IMR-90 (cell line): ENCODE measurements at regions not wholly inside any gene's neighbourhood (a gene's known extent, or its start where the extent isn't known, plus 50 kb on each side); places are given as distances from the start of the nearest gene placed in this dataset.

Experiments used
- ATAC-seq: fragments of 200-7000 bp; cut with Tn5 transposase; 2 replicates; pipeline ENCODE4 v1.9.1; 2020; ENCODE audit warnings: low read depth, mild to moderate bottlenecking, moderate library complexity
- BruUV-seq: library from RNA; stranded (reverse); fragments of 400-500 nt; replicated peaks from 2 replicates; lab custom pipeline; 2021; lab: Mats Ljungman, UMichigan
- CTCF ChIA-PET: fragments of 300-600 bp; formaldehyde crosslinking; extraction: SDS; loops from one replicate; lab custom pipeline; 2021; ENCODE audit warnings: antibody characterized with exemption; lab: Yijun Ruan, JAX
- POLR2A ChIA-PET: fragments of 300-600 bp; sonication (Branson Sonifier 250); formaldehyde crosslinking; loops from one replicate; lab custom pipeline; 2022; ENCODE audit warnings: antibody characterized with exemption; ENCODE audit not compliant: unreplicated experiment; lab: Charles Lee
- DNase-seq: peaks from one replicate; pipeline ENCODE4 v3.0.0; 2013
- H2AFZ ChIP-seq: replicated peaks from 2 replicates; pipeline ENCODE3; 2013; ENCODE audit warnings: low read length, mild to moderate bottlenecking; ENCODE audit not compliant: poor library complexity
- H2AK5ac ChIP-seq: 2 replicates; pipeline ENCODE4 v1.6.1; 2013; ENCODE audit warnings: low read depth, low read length, inconsistent platforms
- H2AK9ac ChIP-seq: replicated peaks from 2 replicates; pipeline ENCODE3; 2013; ENCODE audit warnings: mild to moderate bottlenecking, low read depth, low read length, moderate library complexity; ENCODE audit not compliant: poor library complexity
- H2BK120ac ChIP-seq: 2 replicates; pipeline ENCODE4 v1.6.1; 2013; ENCODE audit warnings: low read depth, low read length, inconsistent platforms
- H2BK15ac ChIP-seq: 3 replicates; pipeline ENCODE4 v1.6.1; 2013; ENCODE audit warnings: low read depth, low read length, inconsistent platforms
- H2BK20ac ChIP-seq: 2 replicates; pipeline ENCODE4 v1.6.1; 2013; ENCODE audit warnings: low read depth, mild to moderate bottlenecking, inconsistent platforms, low read length, moderate library complexity
- H2BK5ac ChIP-seq: 2 replicates; pipeline ENCODE4 v1.6.1; 2013; ENCODE audit warnings: mild to moderate bottlenecking, low read depth, low read length, inconsistent platforms; ENCODE audit not compliant: poor library complexity, severe bottlenecking
- H3K14ac ChIP-seq: replicated peaks from 2 replicates; pipeline ENCODE4 v1.6.1; 2013; ENCODE audit warnings: low read depth, low read length, inconsistent platforms
- H3K18ac ChIP-seq: 2 replicates; pipeline ENCODE4 v1.6.1; 2013; ENCODE audit warnings: low read depth, low read length, control low read depth
- H3K23ac ChIP-seq: 2 replicates; pipeline ENCODE4 v1.6.1; 2013; ENCODE audit warnings: low read depth, low read length, inconsistent platforms
- H3K27ac ChIP-seq: 2 replicates; pipeline ENCODE4 v1.5.1; 2013; ENCODE audit warnings: mild to moderate bottlenecking, control low read depth, low read length; ENCODE audit not compliant: insufficient read depth
- H3K27me3 ChIP-seq: 2 replicates; pipeline ENCODE4 v1.6.1; 2013; ENCODE audit warnings: low read length; ENCODE audit not compliant: control insufficient read depth, insufficient read depth
- H3K36me3 ChIP-seq: 2 replicates; pipeline ENCODE4 v1.6.1; 2013; ENCODE audit warnings: low read length, mixed read lengths; ENCODE audit not compliant: control insufficient read depth, insufficient read depth
- H3K4ac ChIP-seq: 2 replicates; pipeline ENCODE4 v1.6.1; 2013; ENCODE audit warnings: low read depth, low read length, inconsistent platforms
- H3K4me1 ChIP-seq: 2 replicates; pipeline ENCODE4 v1.6.1; 2013; ENCODE audit warnings: low read length, mixed read lengths; ENCODE audit not compliant: control insufficient read depth, insufficient read depth
- H3K4me2 ChIP-seq: 2 replicates; pipeline ENCODE4 v1.6.1; 2013; ENCODE audit warnings: low read depth, mild to moderate bottlenecking, control low read depth, low read length, moderate library complexity
- H3K4me3 ChIP-seq: 2 replicates; pipeline ENCODE4 v1.5.1; 2013; ENCODE audit warnings: low read depth, mild to moderate bottlenecking, control low read depth, low read length, moderate library complexity; ENCODE audit not compliant: insufficient read depth
- H3K56ac ChIP-seq: 2 replicates; pipeline ENCODE4 v1.6.1; 2013; ENCODE audit warnings: low read length, inconsistent platforms; ENCODE audit not compliant: insufficient read depth; ENCODE audit errors: extremely low read depth
- H3K79me1 ChIP-seq, 2 experiments: 2 replicates each; pipeline ENCODE4 v1.6.1; 2013; ENCODE audit warnings: low read length in 2 of 2, inconsistent platforms in 1 of 2, low read depth in 1 of 2
- H3K9ac ChIP-seq: 2 replicates; pipeline ENCODE4 v1.6.1; 2013; ENCODE audit warnings: low read depth, low read length, control low read depth
- H3K9me1 ChIP-seq: 2 replicates; pipeline ENCODE4 v1.6.1; 2013; ENCODE audit warnings: low read length, inconsistent platforms; ENCODE audit not compliant: insufficient read depth
- H3K9me3 ChIP-seq: 2 replicates; pipeline ENCODE4 v1.6.1; 2013; ENCODE audit warnings: low read length; ENCODE audit not compliant: control insufficient read depth, insufficient read depth
- H4K20me1 ChIP-seq: 2 replicates; pipeline ENCODE4 v1.6.1; 2013; ENCODE audit warnings: low read length, inconsistent platforms; ENCODE audit not compliant: insufficient read depth
- H4K5ac ChIP-seq: 2 replicates; pipeline ENCODE4 v1.6.1; 2013; ENCODE audit warnings: mild to moderate bottlenecking, low read depth, low read length, control low read depth
- H4K8ac ChIP-seq, 2 experiments: 2 replicates each; pipeline ENCODE4 v1.6.1; 2013; ENCODE audit warnings: low read depth in 2 of 2, low read length in 2 of 2, control low read depth in 1 of 2, inconsistent platforms in 1 of 2
- H4K91ac ChIP-seq: 2 replicates; pipeline ENCODE4 v1.6.1; 2013; ENCODE audit warnings: low read depth, low read length, inconsistent platforms; ENCODE audit not compliant: insufficient read depth
- BHLHE40 ChIP-seq: fragments of 150-350 bp; IDR thresholded peaks from 2 replicates; pipeline ENCODE4 v1.6.1; 2016; ENCODE audit warnings: mild to moderate bottlenecking, low read depth, low read length
- FOS ChIP-seq: fragments of 150-350 bp; IDR thresholded peaks from 2 replicates; pipeline ENCODE4 v1.6.1; 2016; ENCODE audit warnings: low read depth, low read length
- MXI1 ChIP-seq: IDR thresholded peaks from 2 replicates; pipeline ENCODE4 v1.6.1; 2012; ENCODE audit warnings: low read depth, mild to moderate bottlenecking, low read length, moderate library complexity, borderline replicate concordance
- NFE2L2 ChIP-seq: fragments of 150-350 bp; IDR thresholded peaks from 2 replicates; pipeline ENCODE4 v1.6.1; 2016; ENCODE audit warnings: low read depth, mild to moderate bottlenecking, low read length
- RAD21 ChIP-seq: IDR thresholded peaks from 2 replicates; pipeline ENCODE4 v1.6.1; 2012; ENCODE audit warnings: low read length, improper control_type of control experiment
- RCOR1 ChIP-seq: IDR thresholded peaks from 2 replicates; pipeline ENCODE4 v1.6.1; 2012; ENCODE audit warnings: mild to moderate bottlenecking, low read length, improper control_type of control experiment; ENCODE audit not compliant: insufficient replicate concordance
- RFX5 ChIP-seq: IDR thresholded peaks from 2 replicates; pipeline ENCODE4 v1.8.0; 2012; ENCODE audit warnings: low read depth, mild to moderate bottlenecking, low read length, moderate library complexity
- WGBS, 2 experiments: methylation state at CpG; one replicate each; pipeline versions ENCODE4 v1.1.5 to v1.1.7; 2013; ENCODE audit warnings: missing lambda C conversion rate in 2 of 2; ENCODE audit not compliant: insufficient read length in 1 of 2; ENCODE audit errors: extremely low coverage in 2 of 2; 5-methylcytosine and 5-hydroxymethylcytosine counted together
- dilution Hi-C: fragments of 300-500 bp; cut with HindIII; formaldehyde crosslinking; loops from one replicate; pipeline ENCODE4 v1.14.3; 2018; ENCODE audit warnings: low sequenced_read_pairs; ENCODE audit not compliant: unreplicated experiment
- in situ Hi-C: fragments of 300-500 bp; cut with MboI; formaldehyde crosslinking; loops from 3 replicates; pipeline ENCODE4 v1.14.3; 2019; ENCODE audit warnings: low sequenced_read_pairs, inconsistent platforms, mixed read lengths
- intact Hi-C: fragments of 100-400 bp; cut with micrococcal nuclease; formaldehyde crosslinking; loops from 2 replicates; pipeline ENCODE4 v1.10.0; 2022
- TF ChIP-seq, protein P1 (sequence below): conservative IDR thresholded peaks from 2 replicates; pipeline ENCODE4 v1.5.1; 2012; ENCODE audit warnings: mild to moderate bottlenecking, low read depth, low read length, improper control_type of control experiment
- TF ChIP-seq, protein P2 (sequence below): fragments of 150-350 bp; IDR thresholded peaks from 2 replicates; pipeline ENCODE4 v1.6.1; 2016; ENCODE audit warnings: low read depth, mild to moderate bottlenecking, low read length, moderate library complexity, borderline replicate concordance

DNA sequence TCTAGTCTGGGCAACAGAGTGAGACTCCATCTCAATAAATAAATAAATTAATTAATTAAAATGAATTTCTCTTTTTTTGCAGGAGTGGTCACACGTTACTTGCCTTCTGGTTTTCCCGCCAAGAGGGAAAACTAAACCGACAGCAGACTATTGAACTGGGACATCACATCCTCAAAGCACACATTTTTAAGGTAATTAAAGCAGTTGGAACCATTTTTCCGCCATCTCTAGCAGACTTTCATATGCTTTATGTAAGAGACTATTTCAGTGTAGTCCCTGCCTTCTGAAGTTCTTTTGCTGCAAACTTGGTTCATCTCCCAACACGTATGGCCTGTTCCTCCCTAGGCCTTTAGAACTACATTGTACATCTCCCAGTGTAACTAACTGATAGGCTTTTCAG is 66.5 kb downstream of the CYB561 start:
- peaks cover 8% of the 10 kb centered on the region; the same call in 1 of the 2 replicates for H3K4me1 ChIP-seq
- ChIA-PET POLR2A (no interaction called here), CTCF (no interaction called here)
- H3K27me3 ChIP-seq, result no peaks in the 10 kb centered on the region
- H2AK9ac ChIP-seq, result no peak overlapping the region
- H2AK5ac ChIP-seq, result no peak overlapping the region
- no TSS peak for BruUV-seq
- no peak overlapping the region for H4K91ac ChIP-seq
- no CpG with 5 or more reads among the region's 5 CpGs for WGBS, 2 experiments
- in situ Hi-C loops (no loop called here), intact Hi-C loops (no loop called here), dilution Hi-C loops (no loop called here)
- H2BK20ac ChIP-seq, result no peak overlapping the region
- no peak overlapping the region for H2BK15ac ChIP-seq
- peaks cover 4% of the 10 kb centered on the region; the same call in 1 of the 2 replicates for H4K20me1 ChIP-seq
- no peak overlapping the region for H2AFZ ChIP-seq
- no peak overlapping the region for H4K8ac ChIP-seq
- H3K79me1 ChIP-seq, result peaks cover 17 to 19% of the 10 kb centered on the region in 2 experiments
- H3K18ac ChIP-seq, result no peak overlapping the region
- H3K23ac ChIP-seq, result no peak overlapping the region
- H2BK5ac ChIP-seq, result no peak overlapping the region
- no peak overlapping the region for H4K5ac ChIP-seq
- no peak overlapping the region for H2BK120ac ChIP-seq
- peaks cover 3% of the 10 kb centered on the region; the same call in 1 of the 2 replicates for H3K9me1 ChIP-seq
- no peak overlapping the region for H3K56ac ChIP-seq
- H3K4me3 ChIP-seq, result no peak overlapping the region
- H3K14ac ChIP-seq, result no peak overlapping the region
- H3K27ac ChIP-seq, result no peak overlapping the region
- TF ChIP-seq, protein P1, sequence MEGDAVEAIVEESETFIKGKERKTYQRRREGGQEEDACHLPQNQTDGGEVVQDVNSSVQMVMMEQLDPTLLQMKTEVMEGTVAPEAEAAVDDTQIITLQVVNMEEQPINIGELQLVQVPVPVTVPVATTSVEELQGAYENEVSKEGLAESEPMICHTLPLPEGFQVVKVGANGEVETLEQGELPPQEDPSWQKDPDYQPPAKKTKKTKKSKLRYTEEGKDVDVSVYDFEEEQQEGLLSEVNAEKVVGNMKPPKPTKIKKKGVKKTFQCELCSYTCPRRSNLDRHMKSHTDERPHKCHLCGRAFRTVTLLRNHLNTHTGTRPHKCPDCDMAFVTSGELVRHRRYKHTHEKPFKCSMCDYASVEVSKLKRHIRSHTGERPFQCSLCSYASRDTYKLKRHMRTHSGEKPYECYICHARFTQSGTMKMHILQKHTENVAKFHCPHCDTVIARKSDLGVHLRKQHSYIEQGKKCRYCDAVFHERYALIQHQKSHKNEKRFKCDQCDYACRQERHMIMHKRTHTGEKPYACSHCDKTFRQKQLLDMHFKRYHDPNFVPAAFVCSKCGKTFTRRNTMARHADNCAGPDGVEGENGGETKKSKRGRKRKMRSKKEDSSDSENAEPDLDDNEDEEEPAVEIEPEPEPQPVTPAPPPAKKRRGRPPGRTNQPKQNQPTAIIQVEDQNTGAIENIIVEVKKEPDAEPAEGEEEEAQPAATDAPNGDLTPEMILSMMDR, result no peak
- TF ChIP-seq BHLHE40 (no peak), FOS (no peak), MXI1 (no peak), NFE2L2 (no peak), RFX5 (no peak), RAD21 (no peak), RCOR1 (no peak)
- TF ChIP-seq, protein P2, sequence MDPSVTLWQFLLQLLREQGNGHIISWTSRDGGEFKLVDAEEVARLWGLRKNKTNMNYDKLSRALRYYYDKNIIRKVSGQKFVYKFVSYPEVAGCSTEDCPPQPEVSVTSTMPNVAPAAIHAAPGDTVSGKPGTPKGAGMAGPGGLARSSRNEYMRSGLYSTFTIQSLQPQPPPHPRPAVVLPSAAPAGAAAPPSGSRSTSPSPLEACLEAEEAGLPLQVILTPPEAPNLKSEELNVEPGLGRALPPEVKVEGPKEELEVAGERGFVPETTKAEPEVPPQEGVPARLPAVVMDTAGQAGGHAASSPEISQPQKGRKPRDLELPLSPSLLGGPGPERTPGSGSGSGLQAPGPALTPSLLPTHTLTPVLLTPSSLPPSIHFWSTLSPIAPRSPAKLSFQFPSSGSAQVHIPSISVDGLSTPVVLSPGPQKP, result no peak
- H3K9ac ChIP-seq, result no peak overlapping the region
- no peak for ATAC-seq
- DNase-seq, result no peak
- no peak overlapping the region for H3K4ac ChIP-seq
- no peak overlapping the region for H3K4me2 ChIP-seq
- H3K9me3 ChIP-seq, result peaks cover 2% of the 10 kb centered on the region; the same call in 1 of the 2 replicates
- peaks cover 8% of the 10 kb centered on the region for H3K36me3 ChIP-seq
